GM12878 (cell line): ENCODE measurements at regions not wholly inside any gene's neighbourhood (a gene's known extent, or its start where the extent isn't known, plus 50 kb on each side); places are given as distances from the start of the nearest gene placed in this dataset.

Source experiments
- ATAC-seq: fragments of 200-7000 bp; cut with Tn5 transposase; 3 replicates; pipeline ENCODE4 v1.9.1; 2020; ENCODE audit warnings: mild to moderate bottlenecking, moderate library complexity
- BruUV-seq: library from RNA; stranded (reverse); fragments of 400-500 nt; replicated peaks from 2 replicates; lab custom pipeline; 2021; lab: Mats Ljungman, UMichigan
- CTCF ChIA-PET: fragments of 300-600 bp; sonication (Branson Sonifier 250); formaldehyde crosslinking; extraction: SDS; loops from one replicate; lab custom pipeline; 2021; ENCODE audit warnings: inconsistent platforms; lab: Yijun Ruan, JAX
- POLR2A ChIA-PET: fragments of 350-600 bp; formaldehyde crosslinking; extraction: SDS; loops from one replicate; lab custom pipeline; 2021; ENCODE audit warnings: inconsistent platforms; lab: Charles Lee
- RAD21 ChIA-PET: fragments of 300-600 bp; sonication (Branson Sonifier 250); formaldehyde crosslinking; loops from one replicate; lab custom pipeline; 2023; ENCODE audit warnings: antibody characterized with exemption; ENCODE audit not compliant: unreplicated experiment; lab: Charles Lee
- SMC1A ChIA-PET: fragments of 300-600 bp; sonication (Branson Sonifier 250); formaldehyde crosslinking; loops from one replicate; lab custom pipeline; 2023; ENCODE audit not compliant: unreplicated experiment, uncharacterized antibody; lab: Charles Lee
- DNase-seq: peaks from one replicate; pipeline ENCODE4 v3.0.0-alpha.2; 2011; ENCODE audit warnings: low read depth, low spot score
- FAIRE-seq: peaks from 3 replicates; lab custom pipeline; 2011; peaks lifted over from hg19 to GRCh38; lab: Jason Lieb, UNC
- H2AFZ ChIP-seq: 2 replicates; pipeline ENCODE4 v1.6.0; 2011; ENCODE audit warnings: low read depth, low read length, control low read depth; ENCODE audit not compliant: control insufficient read depth
- H3K27ac ChIP-seq: 2 replicates; pipeline ENCODE4 v1.5.1; 2011; ENCODE audit warnings: control low read depth; ENCODE audit not compliant: control insufficient read depth, insufficient read depth
- H3K27me3 ChIP-seq, 2 experiments: replicated peaks in 1 of 2; 2 replicates each; pipeline versions ENCODE4 v1.6.0 to v1.6.1; 2011; ENCODE audit warnings: low read length in 1 of 2; ENCODE audit not compliant: control insufficient read depth in 2 of 2, insufficient read depth in 2 of 2
- H3K36me3 ChIP-seq, 2 experiments: 2 replicates each; pipeline ENCODE4 v1.5.1; 2011; ENCODE audit warnings: low read length in 1 of 2; ENCODE audit not compliant: control insufficient read depth in 2 of 2, insufficient read depth in 2 of 2
- H3K4me1 ChIP-seq: 2 replicates; pipeline ENCODE4 v1.6.1; 2011; ENCODE audit warnings: mild to moderate bottlenecking, low read length, moderate library complexity, mixed read lengths; ENCODE audit not compliant: control insufficient read depth, insufficient read depth
- H3K4me2 ChIP-seq: 2 replicates; pipeline ENCODE4 v1.6.0; 2011; ENCODE audit warnings: control low read depth; ENCODE audit not compliant: control insufficient read depth, insufficient read depth
- H3K4me3 ChIP-seq: fragments of 200-600 bp; sonication (generic); 2 replicates; pipeline ENCODE4 v1.5.1; 2016
- H3K79me2 ChIP-seq: 2 replicates; pipeline ENCODE4 v1.6.0; 2011; ENCODE audit warnings: low read length; ENCODE audit not compliant: control insufficient read depth, insufficient read depth
- H3K9ac ChIP-seq: 2 replicates; pipeline ENCODE4 v1.8.0; 2011; ENCODE audit warnings: low read length, control low read depth, mixed read lengths; ENCODE audit not compliant: control insufficient read depth, insufficient read depth
- H3K9me3 ChIP-seq: replicated peaks from 3 replicates; pipeline ENCODE4 v1.5.1; 2011; ENCODE audit warnings: mild to moderate bottlenecking, low read length; ENCODE audit not compliant: control insufficient read depth, insufficient read depth
- H4K20me1 ChIP-seq: 2 replicates; pipeline ENCODE4 v1.6.0; 2011; ENCODE audit not compliant: control insufficient read depth, insufficient read depth
- CBFB ChIP-seq: IDR thresholded peaks from 2 replicates; pipeline ENCODE4 v1.6.1; 2016; ENCODE audit warnings: antibody characterized with exemption, low read depth
- CUX1 ChIP-seq: IDR thresholded peaks from 2 replicates; pipeline ENCODE4 v1.6.1; 2012; ENCODE audit warnings: improper control_type of control experiment, low read depth, low read length; ENCODE audit not compliant: insufficient replicate concordance
- HCFC1 ChIP-seq: fragments of 150-350 bp; IDR thresholded peaks from 2 replicates; pipeline ENCODE4 v1.6.1; 2014; ENCODE audit warnings: low read length
- IKZF2 ChIP-seq, 2 experiments: fragments of 450-650 bp; IDR thresholded peaks; 2 replicates each; pipeline ENCODE4 v1.6.1; 2017; ENCODE audit warnings: mild to moderate bottlenecking in 2 of 2, moderate library complexity in 2 of 2
- IRF4 ChIP-seq: IDR thresholded peaks from 2 replicates; pipeline ENCODE4 v1.6.1; 2011; ENCODE audit warnings: low read depth, low read length
- KDM1A ChIP-seq: fragments of 200-600 bp; sonication (generic); IDR thresholded peaks from 2 replicates; pipeline ENCODE4 v1.6.1; 2016; ENCODE audit warnings: borderline replicate concordance
- PAX8 ChIP-seq: fragments of 450-650 bp; IDR thresholded peaks from 2 replicates; pipeline ENCODE4 v1.6.1; 2017; ENCODE audit warnings: mild to moderate bottlenecking, moderate library complexity
- POLR2AphosphoS5 ChIP-seq: IDR thresholded peaks from 2 replicates; pipeline ENCODE4 v1.6.1; 2011; ENCODE audit warnings: mild to moderate bottlenecking, low read length, inconsistent platforms
- RAD51 ChIP-seq: fragments of 450-650 bp; IDR thresholded peaks from 2 replicates; pipeline ENCODE4 v1.6.1; 2016; ENCODE audit warnings: moderate library complexity, mild to moderate bottlenecking, inconsistent platforms
- SREBF1 ChIP-seq: IDR thresholded peaks from 2 replicates; pipeline ENCODE4 v1.6.1; 2012; ENCODE audit warnings: mild to moderate bottlenecking, low read length
- STAT1 ChIP-seq: fragments of 450-650 bp; conservative IDR thresholded peaks from 2 replicates; pipeline ENCODE4 v1.6.1; 2014; ENCODE audit warnings: antibody characterized with exemption, mild to moderate bottlenecking
- TCF12 ChIP-seq: IDR thresholded peaks from 2 replicates; pipeline ENCODE4 v1.6.1; 2011; ENCODE audit warnings: low read depth, mild to moderate bottlenecking, low read length
- TCF3 ChIP-seq: IDR thresholded peaks from 2 replicates; pipeline ENCODE4 v1.6.1; 2012; ENCODE audit warnings: low read depth, mild to moderate bottlenecking, low read length, borderline replicate concordance; ENCODE audit not compliant: insufficient read depth
- WGBS: methylation state at CpG from one replicate; pipeline ENCODE4 v1.1.6; 2016; ENCODE audit warnings: low lambda C conversion rate; ENCODE audit not compliant: insufficient replicate concordance, insufficient coverage; ENCODE audit errors: missing lambda C conversion rate; 5-methylcytosine and 5-hydroxymethylcytosine counted together
- in situ Hi-C: fragments of 300-500 bp; cut with MboI; formaldehyde crosslinking; loops from 9 replicates; pipeline ENCODE4 v1.14.3; 2018; ENCODE audit warnings: mixed read lengths
- intact Hi-C: fragments of 100-400 bp; cut with micrococcal nuclease; formaldehyde crosslinking; loops from one replicate; pipeline ENCODE4 v1.14.2; 2022; ENCODE audit not compliant: unreplicated experiment
- TF ChIP-seq, protein P1 (sequence below): fragments of 450-650 bp; IDR thresholded peaks from 2 replicates; pipeline ENCODE4 v1.6.1; 2018; ENCODE audit warnings: borderline replicate concordance, mild to moderate bottlenecking; ENCODE audit not compliant: partially characterized antibody
- TF ChIP-seq, protein P2 (sequence below): fragments of 450-650 bp; IDR thresholded peaks from 2 replicates; pipeline ENCODE4 v1.6.1; 2018; ENCODE audit warnings: mild to moderate bottlenecking, low read depth, moderate library complexity; ENCODE audit not compliant: partially characterized antibody

- Histone ChIP-seq H3K27me3 (no peaks in the 10 kb centered on the region; a peak in 2 of 4 replicates), H2AFZ (no peak overlapping the region), H4K20me1 (no peaks in the 10 kb centered on the region), H3K9me3 (no peaks in the 10 kb centered on the region), H3K4me1 (no peaks in the 10 kb centered on the region), H3K79me2 (no peaks in the 10 kb centered on the region), H3K9ac (no peak overlapping the region), H3K4me2 (no peak overlapping the region), H3K4me3 (no peak overlapping the region), H3K27ac (no peak overlapping the region), H3K36me3 (no peaks in the 10 kb centered on the region)
- RAD21 ChIA-PET: interaction anchor here (1.8 to 2.0 kb wide), 3 partner anchors 17 to 39 kb away, joined by 5 to 7 read pairs (median 5); no protein-coding TSS in a partner anchor
- FAIRE-seq (no peak), ATAC-seq (no peak), DNase-seq (no peak)
- SMC1A ChIA-PET: interaction anchor here (0.5 to 2.7 kb wide), 9 partner anchors 8 to 541 kb away, joined by 3 to 22 read pairs (median 4); no protein-coding TSS in a partner anchor
- POLR2A ChIA-PET: interaction anchor here (0.6 to 2.7 kb wide), 7 partner anchors 11 to 101 kb away, joined by 3 to 7 read pairs (median 6); no protein-coding TSS in a partner anchor
- 28% methylated on average over 6 of the region's 6 CpGs for WGBS
- BruUV-seq: no TSS peak
- in situ Hi-C loops (no loop called here), intact Hi-C loops (no loop called here)
- CTCF ChIA-PET: interaction anchor here (1.8 kb wide), 1 partner anchor 34 kb away, joined by 15 read pairs; no protein-coding TSS in a partner anchor
- TF ChIP-seq TCF3: no peak
- TF ChIP-seq IKZF2 (IDR thresholded peaks at IDR 0.05): no peak
- no peak for TF ChIP-seq POLR2AphosphoS5
- no peak for TF ChIP-seq RAD51
- no peak for TF ChIP-seq HCFC1
- no peak for TF ChIP-seq TCF12
- no peak for TF ChIP-seq SREBF1
- no peak for TF ChIP-seq CUX1
- TF ChIP-seq PAX8: no peak
- TF ChIP-seq KDM1A: no peak
- TF ChIP-seq, protein P1, sequence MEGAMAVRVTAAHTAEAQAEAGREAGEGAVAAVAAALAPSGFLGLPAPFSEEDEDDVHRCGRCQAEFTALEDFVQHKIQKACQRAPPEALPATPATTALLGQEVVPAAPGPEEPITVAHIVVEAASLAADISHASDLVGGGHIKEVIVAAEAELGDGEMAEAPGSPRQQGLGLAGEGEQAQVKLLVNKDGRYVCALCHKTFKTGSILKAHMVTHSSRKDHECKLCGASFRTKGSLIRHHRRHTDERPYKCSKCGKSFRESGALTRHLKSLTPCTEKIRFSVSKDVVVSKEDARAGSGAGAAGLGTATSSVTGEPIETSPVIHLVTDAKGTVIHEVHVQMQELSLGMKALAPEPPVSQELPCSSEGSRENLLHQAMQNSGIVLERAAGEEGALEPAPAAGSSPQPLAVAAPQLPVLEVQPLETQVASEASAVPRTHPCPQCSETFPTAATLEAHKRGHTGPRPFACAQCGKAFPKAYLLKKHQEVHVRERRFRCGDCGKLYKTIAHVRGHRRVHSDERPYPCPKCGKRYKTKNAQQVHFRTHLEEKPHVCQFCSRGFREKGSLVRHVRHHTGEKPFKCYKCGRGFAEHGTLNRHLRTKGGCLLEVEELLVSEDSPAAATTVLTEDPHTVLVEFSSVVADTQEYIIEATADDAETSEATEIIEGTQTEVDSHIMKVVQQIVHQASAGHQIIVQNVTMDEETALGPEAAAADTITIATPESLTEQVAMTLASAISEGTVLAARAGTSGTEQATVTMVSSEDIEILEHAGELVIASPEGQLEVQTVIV: no peak
- TF ChIP-seq, protein P2, sequence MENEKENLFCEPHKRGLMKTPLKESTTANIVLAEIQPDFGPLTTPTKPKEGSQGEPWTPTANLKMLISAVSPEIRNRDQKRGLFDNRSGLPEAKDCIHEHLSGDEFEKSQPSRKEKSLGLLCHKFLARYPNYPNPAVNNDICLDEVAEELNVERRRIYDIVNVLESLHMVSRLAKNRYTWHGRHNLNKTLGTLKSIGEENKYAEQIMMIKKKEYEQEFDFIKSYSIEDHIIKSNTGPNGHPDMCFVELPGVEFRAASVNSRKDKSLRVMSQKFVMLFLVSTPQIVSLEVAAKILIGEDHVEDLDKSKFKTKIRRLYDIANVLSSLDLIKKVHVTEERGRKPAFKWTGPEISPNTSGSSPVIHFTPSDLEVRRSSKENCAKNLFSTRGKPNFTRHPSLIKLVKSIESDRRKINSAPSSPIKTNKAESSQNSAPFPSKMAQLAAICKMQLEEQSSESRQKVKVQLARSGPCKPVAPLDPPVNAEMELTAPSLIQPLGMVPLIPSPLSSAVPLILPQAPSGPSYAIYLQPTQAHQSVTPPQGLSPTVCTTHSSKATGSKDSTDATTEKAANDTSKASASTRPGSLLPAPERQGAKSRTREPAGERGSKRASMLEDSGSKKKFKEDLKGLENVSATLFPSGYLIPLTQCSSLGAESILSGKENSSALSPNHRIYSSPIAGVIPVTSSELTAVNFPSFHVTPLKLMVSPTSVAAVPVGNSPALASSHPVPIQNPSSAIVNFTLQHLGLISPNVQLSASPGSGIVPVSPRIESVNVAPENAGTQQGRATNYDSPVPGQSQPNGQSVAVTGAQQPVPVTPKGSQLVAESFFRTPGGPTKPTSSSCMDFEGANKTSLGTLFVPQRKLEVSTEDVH: no peak
- TF ChIP-seq CBFB: no peak
- TF ChIP-seq IRF4: no peak
- TF ChIP-seq STAT1: no peak
Observed at GRCh38 chr9:38126730-38127129, 57.7 kb upstream of the SHB start.
